Fibroblast of lung (primary cell): ENCODE measurements at regions not wholly inside any gene's neighbourhood (a gene's known extent, or its start where the extent isn't known, plus 50 kb on each side); places are given as distances from the start of the nearest gene placed in this dataset.

Experiments
- DNase-seq, 2 donors: peaks; one replicate each; pipeline versions ENCODE4 v3.0.0 to v3.0.0-alpha.2; 2010; ENCODE audit warnings: low read depth in 2 of 2
- H2AFZ ChIP-seq: 2 replicates; pipeline ENCODE4 v1.5.1; 2012; ENCODE audit warnings: low read length, control low read depth, inconsistent platforms
- H3K27ac ChIP-seq: 2 replicates; pipeline ENCODE4 v1.5.1; 2011; ENCODE audit warnings: low read length, control low read depth; ENCODE audit not compliant: insufficient read depth
- H3K27me3 ChIP-seq: 2 replicates; pipeline ENCODE4 v1.5.1; 2011; ENCODE audit warnings: mild to moderate bottlenecking, low read length; ENCODE audit not compliant: control insufficient read depth, insufficient read depth
- H3K36me3 ChIP-seq: 2 replicates; pipeline ENCODE4 v1.5.1; 2011; ENCODE audit warnings: low read length; ENCODE audit not compliant: control insufficient read depth, insufficient read depth
- H3K4me1 ChIP-seq: 2 replicates; pipeline ENCODE4 v1.5.1; 2011; ENCODE audit warnings: low read length; ENCODE audit not compliant: control insufficient read depth, insufficient read depth; ENCODE audit errors: extremely low read depth
- H3K4me2 ChIP-seq: 2 replicates; pipeline ENCODE4 v1.5.1; 2011; ENCODE audit warnings: low read length, control low read depth; ENCODE audit not compliant: insufficient read depth; ENCODE audit errors: extremely low read depth
- H3K4me3 ChIP-seq, 4 experiments: fragments of 200-600 bp in 1 of 4; sonication (generic) in 1 of 4; replicated peaks in 1 of 4; 2 replicates each; pipeline ENCODE4 v1.5.1; 2011 to 2016; ENCODE audit warnings: low read length in 4 of 4, low read depth in 3 of 4, mild to moderate bottlenecking in 3 of 4, control low read depth in 2 of 4, inconsistent platforms in 1 of 4, mixed read lengths in 1 of 4; ENCODE audit not compliant: insufficient read depth in 1 of 4; ENCODE audit errors: control extremely low read depth in 1 of 4
- H3K79me2 ChIP-seq: 2 replicates; pipeline ENCODE4 v1.5.1; 2012; ENCODE audit warnings: mild to moderate bottlenecking, low read length, inconsistent platforms; ENCODE audit not compliant: control insufficient read depth, insufficient read depth
- H3K9ac ChIP-seq: 2 replicates; pipeline ENCODE4 v1.5.1; 2011; ENCODE audit warnings: mild to moderate bottlenecking, low read length, control low read depth; ENCODE audit not compliant: insufficient read depth
- H3K9me3 ChIP-seq: 2 replicates; pipeline ENCODE4 v1.5.1; 2012; ENCODE audit warnings: low read depth, low read length; ENCODE audit not compliant: control insufficient read depth, insufficient read depth
- H4K20me1 ChIP-seq: 2 replicates; pipeline ENCODE4 v1.5.1; 2011; ENCODE audit warnings: low read length; ENCODE audit not compliant: control insufficient read depth, insufficient read depth; ENCODE audit errors: extremely low read depth
- CTCF ChIP-seq, 2 donors: IDR thresholded peaks in 1 of 2; conservative IDR thresholded peaks in 1 of 2; 1 replicate in 1 of 2; 2 replicates in 1 of 2; pipeline ENCODE4 v1.5.1; 2011 to 2012; ENCODE audit warnings: low read length in 2 of 2, control low read depth in 1 of 2, inconsistent platforms in 1 of 2, low read depth in 1 of 2, mild to moderate bottlenecking in 1 of 2
- EZH2 ChIP-seq: IDR thresholded peaks from 2 replicates; pipeline ENCODE4 v1.5.1; 2012; ENCODE audit warnings: low read length, control low read depth, mild to moderate bottlenecking; ENCODE audit errors: missing control alignments

GRCh38 chr9:121576281-121577075, 75.0 kb upstream of the DAB2IP start:
- Histone ChIP-seq H3K4me1 (no peaks in the 10 kb centered on the region), H3K36me3 (no peaks in the 10 kb centered on the region), H3K27me3 (peaks cover 3% of the 10 kb centered on the region), H3K9ac (no peak overlapping the region), H3K4me3 (no peak overlapping the region), H2AFZ (no peak overlapping the region), H4K20me1 (no peaks in the 10 kb centered on the region), H3K27ac (no peak overlapping the region), H3K4me2 (no peak overlapping the region), H3K79me2 (no peaks in the 10 kb centered on the region), H3K9me3 (no peaks in the 10 kb centered on the region)
- TF ChIP-seq CTCF (conservative IDR thresholded peaks at IDR 0.05 in 1 of 2, IDR thresholded peaks at IDR 0.05 in 1 of 2; ENCODE audit: low read depth in 1 of 2, low read length in 2 of 2) (no peak), EZH2 (no peak)
- DNase-seq: no peak

GRCh38 chr9:121577166-121577565, 74.3 kb upstream of the DAB2IP start:
- no peak overlapping the region for H3K4me2 ChIP-seq
- no peak overlapping the region for H3K27ac ChIP-seq
- no peak overlapping the region for H3K9ac ChIP-seq
- TF ChIP-seq EZH2 (no peak), CTCF (conservative IDR thresholded peaks at IDR 0.05 in 1 of 2, IDR thresholded peaks at IDR 0.05 in 1 of 2; ENCODE audit: low read depth in 1 of 2, low read length in 2 of 2) (no peak)
- H3K4me1 ChIP-seq: no peaks in the 10 kb centered on the region
- DNase-seq: no peak
- no peak overlapping the region for H3K4me3 ChIP-seq
- no peaks in the 10 kb centered on the region for H3K9me3 ChIP-seq
- H3K79me2 ChIP-seq: no peaks in the 10 kb centered on the region
- no peaks in the 10 kb centered on the region for H4K20me1 ChIP-seq
- H3K27me3 ChIP-seq: peaks cover 3% of the 10 kb centered on the region
- H3K36me3 ChIP-seq: no peaks in the 10 kb centered on the region
- H2AFZ ChIP-seq: no peak overlapping the region

GRCh38 chr9:121577572-121577971, 73.9 kb upstream of the DAB2IP start:
- no peaks in the 10 kb centered on the region for H3K4me1 ChIP-seq
- no peaks in the 10 kb centered on the region for H4K20me1 ChIP-seq
- H3K79me2 ChIP-seq: no peaks in the 10 kb centered on the region
- H2AFZ ChIP-seq: no peak overlapping the region
- H3K36me3 ChIP-seq: no peaks in the 10 kb centered on the region
- no peak overlapping the region for H3K9ac ChIP-seq
- H3K9me3 ChIP-seq: no peaks in the 10 kb centered on the region
- no peak for TF ChIP-seq CTCF (conservative IDR thresholded peaks at IDR 0.05 in 1 of 2, IDR thresholded peaks at IDR 0.05 in 1 of 2; ENCODE audit: low read depth in 1 of 2, low read length in 2 of 2)
- H3K4me2 ChIP-seq: no peak overlapping the region
- peaks cover 3% of the 10 kb centered on the region for H3K27me3 ChIP-seq
- DNase-seq: no peak
- no peak overlapping the region for H3K4me3 ChIP-seq
- no peak overlapping the region for H3K27ac ChIP-seq
